ENCODE measurements at regions not wholly inside any gene's neighbourhood (a gene's known extent, or its start where the extent isn't known, plus 50 kb on each side); places are given as distances from the start of the nearest gene placed in this dataset.

- TF ChIP-seq ZNF219 (CRISPR knock-in tag; IDR thresholded peaks at IDR 0.05; ENCODE audit: borderline replicate concordance), result no peak
- TF ChIP-seq TP53 (CRISPR knock-in tag; IDR thresholded peaks at IDR 0.05), result no peak
- TF ChIP-seq ZBTB21 (CRISPR knock-in tag; IDR thresholded peaks at IDR 0.05; ENCODE audit: borderline replicate concordance), result no peak
- TF ChIP-seq, protein P1, sequence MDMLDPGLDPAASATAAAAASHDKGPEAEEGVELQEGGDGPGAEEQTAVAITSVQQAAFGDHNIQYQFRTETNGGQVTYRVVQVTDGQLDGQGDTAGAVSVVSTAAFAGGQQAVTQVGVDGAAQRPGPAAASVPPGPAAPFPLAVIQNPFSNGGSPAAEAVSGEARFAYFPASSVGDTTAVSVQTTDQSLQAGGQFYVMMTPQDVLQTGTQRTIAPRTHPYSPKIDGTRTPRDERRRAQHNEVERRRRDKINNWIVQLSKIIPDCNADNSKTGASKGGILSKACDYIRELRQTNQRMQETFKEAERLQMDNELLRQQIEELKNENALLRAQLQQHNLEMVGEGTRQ (CRISPR knock-in tag; IDR thresholded peaks at IDR 0.05), result no peak
- TF ChIP-seq SOX15 (CRISPR knock-in tag; IDR thresholded peaks at IDR 0.05), result no peak
- TF ChIP-seq, protein P2, sequence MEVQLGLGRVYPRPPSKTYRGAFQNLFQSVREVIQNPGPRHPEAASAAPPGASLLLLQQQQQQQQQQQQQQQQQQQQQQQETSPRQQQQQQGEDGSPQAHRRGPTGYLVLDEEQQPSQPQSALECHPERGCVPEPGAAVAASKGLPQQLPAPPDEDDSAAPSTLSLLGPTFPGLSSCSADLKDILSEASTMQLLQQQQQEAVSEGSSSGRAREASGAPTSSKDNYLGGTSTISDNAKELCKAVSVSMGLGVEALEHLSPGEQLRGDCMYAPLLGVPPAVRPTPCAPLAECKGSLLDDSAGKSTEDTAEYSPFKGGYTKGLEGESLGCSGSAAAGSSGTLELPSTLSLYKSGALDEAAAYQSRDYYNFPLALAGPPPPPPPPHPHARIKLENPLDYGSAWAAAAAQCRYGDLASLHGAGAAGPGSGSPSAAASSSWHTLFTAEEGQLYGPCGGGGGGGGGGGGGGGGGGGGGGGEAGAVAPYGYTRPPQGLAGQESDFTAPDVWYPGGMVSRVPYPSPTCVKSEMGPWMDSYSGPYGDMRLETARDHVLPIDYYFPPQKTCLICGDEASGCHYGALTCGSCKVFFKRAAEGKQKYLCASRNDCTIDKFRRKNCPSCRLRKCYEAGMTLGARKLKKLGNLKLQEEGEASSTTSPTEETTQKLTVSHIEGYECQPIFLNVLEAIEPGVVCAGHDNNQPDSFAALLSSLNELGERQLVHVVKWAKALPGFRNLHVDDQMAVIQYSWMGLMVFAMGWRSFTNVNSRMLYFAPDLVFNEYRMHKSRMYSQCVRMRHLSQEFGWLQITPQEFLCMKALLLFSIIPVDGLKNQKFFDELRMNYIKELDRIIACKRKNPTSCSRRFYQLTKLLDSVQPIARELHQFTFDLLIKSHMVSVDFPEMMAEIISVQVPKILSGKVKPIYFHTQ (CRISPR knock-in tag; IDR thresholded peaks at IDR 0.05), result no peak
- no peak overlapping the region for H3K4me3 Mint-ChIP-seq
- no peak overlapping the region for H3K27ac Mint-ChIP-seq
- no peaks in the 10 kb centered on the region; the same call in 1 of the 2 replicates for H3K27me3 Mint-ChIP-seq (ENCODE audit: low read depth)
- ChIA-PET CTCF (no interaction called here), POLR2A (no interaction called here)
- peaks cover 23% of the 10 kb centered on the region for H3K4me1 Mint-ChIP-seq
- no peaks in the 10 kb centered on the region for H3K9me3 Mint-ChIP-seq
- ATAC-seq, result no peak
- no peak for DNase-seq (ENCODE audit: low spot score)
- no peaks in the 10 kb centered on the region for H3K36me3 Mint-ChIP-seq
Measured at GRCh38 chr15:25554640-25555039, 115.8 kb upstream of the UBE3A start.

DNA sequence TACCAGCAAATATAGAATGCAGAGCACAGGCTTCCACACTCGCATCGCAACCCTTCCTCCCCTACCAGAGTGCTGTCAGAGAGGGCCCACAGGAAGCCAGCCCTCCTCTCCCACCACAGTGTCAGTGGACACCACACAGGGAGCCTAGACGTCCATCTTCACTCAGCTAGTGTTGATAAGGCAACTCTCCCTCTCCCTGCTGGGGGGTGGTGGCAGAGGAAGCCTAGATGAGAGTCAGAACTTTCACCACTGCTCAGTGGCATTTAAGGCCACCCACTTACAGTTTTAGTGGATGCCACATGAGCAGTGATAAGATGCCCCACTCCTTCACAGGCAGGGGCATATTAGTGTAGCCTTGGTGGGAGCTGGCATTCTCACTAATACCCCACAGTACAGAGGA lies 109.8 kb upstream of the UBE3A start:
- Mint-ChIP-seq H3K4me3 (no peak overlapping the region), H3K27me3 (ENCODE audit: low read depth) (no peaks in the 10 kb centered on the region), H3K4me1 (peaks cover 2% of the 10 kb centered on the region), H3K9me3 (no peaks in the 10 kb centered on the region), H3K36me3 (no peaks in the 10 kb centered on the region), H3K27ac (no peak overlapping the region)
- TF ChIP-seq SMAD3 (CRISPR knock-in tag; IDR thresholded peaks at IDR 0.05; ENCODE audit: borderline replicate concordance) (no peak), NR3C1 (CRISPR knock-in tag; conservative IDR thresholded peaks at IDR 0.05; ENCODE audit: low read depth) (no peak), RELA (CRISPR knock-in tag; IDR thresholded peaks at IDR 0.05; ENCODE audit: borderline replicate concordance) (no peak), TP53 (CRISPR knock-in tag; IDR thresholded peaks at IDR 0.05) (no peak), STAT6 (CRISPR knock-in tag; conservative IDR thresholded peaks at IDR 0.05; ENCODE audit: low read depth) (no peak), EMX1 (CRISPR knock-in tag; IDR thresholded peaks at IDR 0.05) (no peak), ZSCAN18 (CRISPR knock-in tag; IDR thresholded peaks at IDR 0.05) (no peak), ZNF317 (CRISPR knock-in tag; IDR thresholded peaks at IDR 0.05; ENCODE audit: borderline replicate concordance, low read depth) (no peak)
- CTCF ChIA-PET, result no interaction called here
- no peak for DNase-seq (ENCODE audit: low spot score)
- ATAC-seq, result no peak
- POLR2A ChIA-PET, result no interaction called here

- DNase-seq (ENCODE audit: low spot score), result no peak
- ChIA-PET POLR2A (no interaction called here), CTCF (interaction anchor here (1.4 kb wide), 1 partner anchor 164 kb away, joined by 5 read pairs; no protein-coding TSS in a partner anchor)
- Mint-ChIP-seq H3K36me3 (no peaks in the 10 kb centered on the region), H3K27ac (no peak overlapping the region), H3K9me3 (no peaks in the 10 kb centered on the region), H3K4me3 (no peak overlapping the region), H3K4me1 (peaks cover 12% of the 10 kb centered on the region), H3K27me3 (ENCODE audit: low read depth) (no peaks in the 10 kb centered on the region)
- TF ChIP-seq FOXK1 (CRISPR knock-in tag; IDR thresholded peaks at IDR 0.05), result no peak
- TF ChIP-seq ETV6 (CRISPR knock-in tag; IDR thresholded peaks at IDR 0.05), result no peak
- TF ChIP-seq NFYB (CRISPR knock-in tag; conservative IDR thresholded peaks at IDR 0.05; ENCODE audit: low read depth), result no peak
- TF ChIP-seq NFE2L1 (CRISPR knock-in tag; IDR thresholded peaks at IDR 0.05), result no peak
- ATAC-seq, result no peak
Measured at GRCh38 chr15:25545889-25546288, 107.1 kb upstream of the UBE3A start.
